GM23338 (cell line): ENCODE measurements at regions not wholly inside any gene's neighbourhood (a gene's known extent, or its start where the extent isn't known, plus 50 kb on each side); places are given as distances from the start of the nearest gene placed in this dataset.

Experiments
- ATAC-seq: fragments of 200-7000 bp; cut with Tn5 transposase; 3 replicates; pipeline ENCODE4 v1.9.1; 2020
- DNase-seq: peaks from one replicate; pipeline ENCODE4 v3.0.0-alpha.2; 2015; ENCODE audit warnings: low spot score
- H2AFZ ChIP-seq: fragments of 200-600 bp; sonication (generic); 2 replicates; pipeline ENCODE4 v1.8.0; 2016; ENCODE audit warnings: antibody characterized with exemption, mild to moderate bottlenecking, moderate library complexity
- H3F3A ChIP-seq: fragments of 200-600 bp; sonication (generic); replicated peaks from 2 replicates; pipeline ENCODE4 v1.8.0; 2017; ENCODE audit warnings: antibody characterized with exemption, mixed run types, low read depth
- H3K27ac ChIP-seq: fragments of 200-600 bp; sonication (generic); 2 replicates; pipeline ENCODE4 v1.6.1; 2016; ENCODE audit warnings: low read depth
- H3K27me3 ChIP-seq: fragments of 200-600 bp; sonication (generic); 2 replicates; pipeline ENCODE4 v1.8.0; 2016; ENCODE audit warnings: mild to moderate bottlenecking, mixed run types, moderate library complexity; ENCODE audit not compliant: insufficient read depth
- H3K36me3 ChIP-seq: fragments of 200-600 bp; sonication (generic); 2 replicates; pipeline ENCODE4 v1.8.0; 2016; ENCODE audit warnings: mild to moderate bottlenecking; ENCODE audit not compliant: insufficient read depth
- H3K4me1 ChIP-seq: fragments of 200-600 bp; sonication (generic); 2 replicates; pipeline ENCODE4 v1.8.0; 2016; ENCODE audit warnings: mild to moderate bottlenecking, moderate library complexity; ENCODE audit not compliant: insufficient read depth
- H3K4me2 ChIP-seq: fragments of 200-600 bp; sonication (generic); 2 replicates; pipeline ENCODE4 v1.7.1; 2017; ENCODE audit warnings: mixed run types
- H3K4me3 ChIP-seq: fragments of 200-600 bp; sonication (generic); 2 replicates; pipeline ENCODE4 v1.6.1; 2016; ENCODE audit warnings: mixed run types
- H3K79me2 ChIP-seq: fragments of 200-600 bp; sonication (generic); replicated peaks from 2 replicates; pipeline ENCODE4 v1.8.0; 2017; ENCODE audit warnings: mild to moderate bottlenecking; ENCODE audit not compliant: insufficient read depth
- H3K9me2 ChIP-seq: fragments of 200-600 bp; sonication (generic); 2 replicates; pipeline ENCODE4 v1.8.0; 2017; ENCODE audit not compliant: insufficient read depth
- H4K20me1 ChIP-seq: fragments of 200-600 bp; sonication (generic); replicated peaks from 2 replicates; pipeline ENCODE4 v1.8.0; 2017; ENCODE audit warnings: mild to moderate bottlenecking; ENCODE audit not compliant: insufficient read depth
- H3K27ac Mint-ChIP-seq: 2 replicates; pipeline ENCODE4 v1.8.0; 2020; ENCODE audit warnings: inconsistent platforms, mild to moderate bottlenecking, moderate library complexity, mixed read lengths
- H3K27me3 Mint-ChIP-seq: 3 replicates; pipeline ENCODE4 v1.8.0; 2022; ENCODE audit warnings: low read depth, mild to moderate bottlenecking, moderate library complexity, mixed read lengths, inconsistent platforms; ENCODE audit not compliant: insufficient read depth, poor library complexity
- H3K36me3 Mint-ChIP-seq: 3 replicates; pipeline ENCODE4 v1.8.0; 2021; ENCODE audit warnings: low read depth, mild to moderate bottlenecking, inconsistent platforms, moderate library complexity, mixed read lengths
- H3K4me1 Mint-ChIP-seq: 3 replicates; pipeline ENCODE4 v1.8.0; 2020; ENCODE audit warnings: mild to moderate bottlenecking, inconsistent platforms, mixed read lengths
- H3K4me3 Mint-ChIP-seq: 3 replicates; pipeline ENCODE4 v1.8.0; 2021; ENCODE audit warnings: moderate library complexity, mild to moderate bottlenecking, inconsistent platforms, mixed read lengths
- H3K9me3 Mint-ChIP-seq: 3 replicates; pipeline ENCODE4 v1.8.0; 2020; ENCODE audit warnings: moderate library complexity, mild to moderate bottlenecking, inconsistent platforms, mixed read lengths
- CREB1 ChIP-seq: fragments of 250-450 bp; sonication (Bioruptor Pico); IDR thresholded peaks from 2 replicates; pipeline ENCODE4 v1.5.0; 2020; ENCODE audit warnings: low read depth, mild to moderate bottlenecking, moderate library complexity
- CTCF ChIP-seq, 2 experiments: fragments of 200-600 bp in 1 of 2; sonication (generic) in 1 of 2; conservative IDR thresholded peaks; 2 replicates each; pipeline versions ENCODE4 v1.5.1 to v1.6.1; 2016 to 2017; ENCODE audit warnings: antibody characterized with exemption in 2 of 2, low read depth in 2 of 2, mild to moderate bottlenecking in 2 of 2, moderate library complexity in 1 of 2
- ETS1 ChIP-seq: IDR thresholded peaks from 2 replicates; pipeline ENCODE4 v1.6.1; 2016; ENCODE audit warnings: antibody characterized with exemption
- EZH2 ChIP-seq: fragments of 200-600 bp; sonication (generic); IDR thresholded peaks from one replicate; pipeline ENCODE4 v1.8.0; 2017; ENCODE audit warnings: antibody characterized with exemption, mild to moderate bottlenecking, low read depth; ENCODE audit not compliant: unreplicated experiment
- EZH2phosphoT487 ChIP-seq: fragments of 200-600 bp; sonication (generic); IDR thresholded peaks from one replicate; pipeline ENCODE4 v1.8.1; 2018; ENCODE audit warnings: antibody characterized with exemption; ENCODE audit not compliant: unreplicated experiment
- JUNB ChIP-seq: IDR thresholded peaks from one replicate; pipeline ENCODE4 v1.6.1; 2016; ENCODE audit warnings: antibody characterized with exemption; ENCODE audit not compliant: unreplicated experiment
- NANOG ChIP-seq: IDR thresholded peaks from 2 replicates; pipeline ENCODE4 v1.6.1; 2016; ENCODE audit warnings: antibody characterized with exemption, borderline replicate concordance
- POLR2AphosphoS5 ChIP-seq: IDR thresholded peaks from 2 replicates; pipeline ENCODE4 v1.6.1; 2016; ENCODE audit warnings: antibody characterized with exemption, low read depth
- REST ChIP-seq: IDR thresholded peaks from one replicate; pipeline ENCODE4 v1.6.1; 2018; ENCODE audit warnings: antibody characterized with exemption; ENCODE audit not compliant: unreplicated experiment
- STAT1 ChIP-seq: IDR thresholded peaks from one replicate; pipeline ENCODE4 v1.6.1; 2016; ENCODE audit warnings: antibody characterized with exemption; ENCODE audit not compliant: unreplicated experiment
- ZNF114 ChIP-seq: fragments of 250-450 bp; sonication (Bioruptor Pico); IDR thresholded peaks from 2 replicates; pipeline ENCODE4 v1.5.0; 2020; ENCODE audit warnings: mild to moderate bottlenecking, moderate library complexity
- ZNF331 ChIP-seq: fragments of 250-450 bp; sonication (Bioruptor Pico); IDR thresholded peaks from 2 replicates; pipeline ENCODE4 v1.5.0; 2020; ENCODE audit warnings: low read depth, mild to moderate bottlenecking, moderate library complexity
- ZNF462 ChIP-seq: fragments of 250-450 bp; sonication (Bioruptor Pico); IDR thresholded peaks from 2 replicates; pipeline ENCODE4 v1.5.0; 2020; ENCODE audit warnings: mild to moderate bottlenecking, moderate library complexity

- Mint-ChIP-seq H3K4me3 (no peak overlapping the region), H3K27ac (no peak overlapping the region), H3K9me3 (peaks cover 8% of the 10 kb centered on the region; the same call in 2 of the 3 replicates), H3K36me3 (no peaks in the 10 kb centered on the region), H3K4me1 (peaks cover 8% of the 10 kb centered on the region; the same call in 2 of the 3 replicates), H3K27me3 (no peaks in the 10 kb centered on the region)
- Histone ChIP-seq H3K27me3 (no peaks in the 10 kb centered on the region), H3K36me3 (no peaks in the 10 kb centered on the region), H3K9me2 (peaks cover 4% of the 10 kb centered on the region; the same call in 1 of the 2 replicates), H3K27ac (no peak overlapping the region), H3K4me1 (no peaks in the 10 kb centered on the region), H3K4me2 (no peak overlapping the region), H3K4me3 (no peak overlapping the region), H4K20me1 (no peaks in the 10 kb centered on the region), H3F3A (no peaks in the 10 kb centered on the region), H3K79me2 (no peaks in the 10 kb centered on the region), H2AFZ (no peak overlapping the region)
- DNase-seq (no peak), ATAC-seq (no peak)
- TF ChIP-seq STAT1 (no peak), EZH2phosphoT487 (no peak), REST (no peak), ZNF462 (CRISPR knock-in tag) (no peak), CREB1 (CRISPR knock-in tag) (no peak), NANOG (no peak), POLR2AphosphoS5 (no peak), JUNB (no peak), ZNF114 (CRISPR knock-in tag) (no peak), CTCF (conservative IDR thresholded peaks at IDR 0.05; ENCODE audit: low read depth in 2 of 2) (no peak), ETS1 (no peak), ZNF331 (no peak), EZH2 (no peak)
These were observed 1151.8 kb downstream of the UQCRFS1 start for GRCh38 chr19:28061111-28061510.
